ENCODE measurements at regions not wholly inside any gene's neighbourhood (a gene's known extent, or its start where the extent isn't known, plus 50 kb on each side); places are given as distances from the start of the nearest gene placed in this dataset.

DNA sequence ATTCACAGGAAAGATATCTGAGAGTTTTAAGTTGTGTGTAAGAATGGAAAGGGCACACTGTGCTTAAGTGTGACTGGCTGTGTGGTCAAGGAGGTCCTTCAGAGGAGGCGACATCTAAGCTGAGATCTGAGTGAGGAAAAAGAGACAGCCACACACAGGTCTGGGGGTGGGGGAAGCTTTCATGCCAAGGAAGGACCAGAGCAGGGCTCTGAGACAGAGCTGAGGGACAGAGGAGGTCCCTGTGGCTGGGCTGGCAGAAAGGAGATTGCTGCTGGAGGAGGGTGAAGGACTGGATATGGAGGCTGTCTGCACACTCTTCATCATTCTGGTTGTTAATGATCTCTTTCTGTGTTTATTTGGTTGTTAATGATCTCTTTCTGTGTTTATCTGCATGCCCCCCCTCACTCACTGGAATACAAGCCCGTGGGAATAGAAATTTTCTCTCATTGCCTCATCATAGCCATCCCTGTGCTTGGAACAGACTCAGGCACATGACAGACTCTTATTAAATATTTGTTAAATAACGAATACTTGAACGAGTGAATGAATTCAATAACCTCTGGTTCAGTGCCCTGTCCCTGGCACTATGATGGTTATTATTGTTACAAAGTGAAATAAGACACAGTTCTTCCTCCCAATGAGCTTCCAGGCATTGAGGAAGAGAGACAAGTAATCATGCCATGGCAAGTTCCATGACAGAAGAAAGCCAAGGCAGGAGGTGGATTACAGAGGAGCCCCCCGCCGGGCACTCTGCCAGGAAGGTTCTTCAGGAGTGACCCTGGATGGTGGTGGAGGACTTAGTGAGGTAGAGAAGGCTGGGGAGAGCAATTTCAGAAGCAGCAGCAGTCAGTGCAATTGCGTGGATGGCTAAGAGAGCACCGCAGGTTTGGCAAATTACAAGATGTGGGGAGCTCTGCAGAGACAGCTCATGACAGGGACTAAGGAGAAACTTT is 399.4 kb upstream of the HS6ST1 start:
- WGBS, 2 donors (ENCODE audit: low coverage in 1 of 2): 61 to 84% methylated on average over 6 to 8 of the region's 8 CpGs
- no peaks in the 10 kb centered on the region for H3K36me3 ChIP-seq
- no peaks in the 10 kb centered on the region for H3K4me1 ChIP-seq
- no peak overlapping the region for H3K27ac ChIP-seq
- no peak overlapping the region for H3K4me3 ChIP-seq
- H3K9me3 ChIP-seq: no peaks in the 10 kb centered on the region
- H3K27me3 ChIP-seq: peaks cover 17% of the 10 kb centered on the region
- ATAC-seq: no peak
- TF ChIP-seq EP300 (IDR thresholded peaks at IDR 0.05) (no peak), POLR2A (IDR thresholded peaks at IDR 0.05) (no peak), POLR2AphosphoS5 (IDR thresholded peaks at IDR 0.05) (no peak)
- TF ChIP-seq, protein P1, sequence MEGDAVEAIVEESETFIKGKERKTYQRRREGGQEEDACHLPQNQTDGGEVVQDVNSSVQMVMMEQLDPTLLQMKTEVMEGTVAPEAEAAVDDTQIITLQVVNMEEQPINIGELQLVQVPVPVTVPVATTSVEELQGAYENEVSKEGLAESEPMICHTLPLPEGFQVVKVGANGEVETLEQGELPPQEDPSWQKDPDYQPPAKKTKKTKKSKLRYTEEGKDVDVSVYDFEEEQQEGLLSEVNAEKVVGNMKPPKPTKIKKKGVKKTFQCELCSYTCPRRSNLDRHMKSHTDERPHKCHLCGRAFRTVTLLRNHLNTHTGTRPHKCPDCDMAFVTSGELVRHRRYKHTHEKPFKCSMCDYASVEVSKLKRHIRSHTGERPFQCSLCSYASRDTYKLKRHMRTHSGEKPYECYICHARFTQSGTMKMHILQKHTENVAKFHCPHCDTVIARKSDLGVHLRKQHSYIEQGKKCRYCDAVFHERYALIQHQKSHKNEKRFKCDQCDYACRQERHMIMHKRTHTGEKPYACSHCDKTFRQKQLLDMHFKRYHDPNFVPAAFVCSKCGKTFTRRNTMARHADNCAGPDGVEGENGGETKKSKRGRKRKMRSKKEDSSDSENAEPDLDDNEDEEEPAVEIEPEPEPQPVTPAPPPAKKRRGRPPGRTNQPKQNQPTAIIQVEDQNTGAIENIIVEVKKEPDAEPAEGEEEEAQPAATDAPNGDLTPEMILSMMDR (IDR thresholded peaks at IDR 0.05): no peak

DNA sequence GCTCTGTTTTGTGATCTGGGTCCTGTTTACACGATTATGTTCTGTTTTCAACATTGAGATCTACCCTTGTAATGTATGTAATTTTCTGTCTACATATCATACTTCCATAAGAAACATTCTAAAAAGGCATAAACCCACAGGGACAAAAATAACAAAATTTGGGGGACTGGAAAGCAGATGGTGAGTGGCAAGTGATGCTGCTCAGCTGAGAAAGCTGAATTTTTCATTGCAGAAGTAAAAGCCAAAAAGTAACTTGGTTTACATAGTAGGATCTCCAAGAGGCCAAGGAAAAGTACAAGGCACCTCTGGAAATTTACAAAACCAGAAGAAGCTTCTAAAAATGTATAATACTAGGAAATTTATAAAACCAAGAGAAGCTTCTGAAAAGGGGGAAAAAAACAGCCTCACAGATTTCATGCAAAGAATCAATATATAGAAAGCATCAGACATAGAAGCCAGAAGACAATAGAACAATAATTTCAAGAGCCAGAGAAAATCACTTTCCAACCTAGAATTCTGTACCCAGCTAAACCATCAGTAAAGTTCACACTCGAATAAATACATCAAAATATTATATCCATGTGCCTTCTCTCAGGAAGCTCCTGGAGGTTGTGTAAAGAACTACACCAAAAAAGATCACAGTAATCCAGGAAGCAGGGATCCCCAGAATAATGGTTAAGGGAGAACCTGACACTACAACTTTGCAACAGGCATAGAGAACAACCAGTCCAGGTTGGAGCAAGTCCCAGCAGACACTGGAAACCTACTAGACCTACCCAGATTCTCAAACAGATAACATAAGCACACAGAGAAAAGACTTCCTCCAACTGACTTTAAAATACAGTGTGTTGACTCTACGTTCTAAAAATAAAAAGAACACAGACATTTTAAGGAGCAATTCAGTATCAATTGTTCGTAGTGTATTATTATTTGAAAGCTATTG is 401.7 kb upstream of the HS6ST1 start:
- no peak overlapping the region for H3K27ac ChIP-seq
- no peak for ATAC-seq
- 82 to 87% methylated on average over 4 of the region's 4 CpGs for WGBS, 2 donors (ENCODE audit: low coverage in 1 of 2)

DNA sequence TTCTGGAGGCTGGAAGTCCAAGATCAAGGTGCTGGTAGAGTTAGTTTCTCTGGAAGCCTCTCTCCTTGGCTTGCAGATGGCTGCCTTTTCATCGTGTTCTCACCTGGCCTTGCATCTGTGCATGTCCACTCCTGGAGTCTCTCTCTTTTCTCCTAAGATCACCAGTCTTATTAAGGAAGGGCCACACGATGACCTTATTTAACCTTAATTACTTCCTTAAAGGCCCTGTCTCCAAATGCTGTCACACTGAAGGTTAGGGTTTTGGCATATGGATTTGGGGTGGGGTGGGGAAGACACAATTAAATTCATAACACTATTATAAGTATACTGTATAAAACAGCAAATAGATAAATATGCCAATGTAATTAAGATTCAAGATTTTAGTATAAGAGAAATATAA is 402.4 kb upstream of the HS6ST1 start:
- WGBS, 2 donors (ENCODE audit: low coverage in 1 of 2): 84 to 88% methylated on average over 1 to 2 of the region's 2 CpGs
- H3K27me3 ChIP-seq: peaks cover 4% of the 10 kb centered on the region
- H3K4me3 ChIP-seq: no peak overlapping the region
- no peak for ATAC-seq
- H3K4me1 ChIP-seq: no peaks in the 10 kb centered on the region
- TF ChIP-seq POLR2AphosphoS5 (IDR thresholded peaks at IDR 0.05) (no peak), POLR2A (IDR thresholded peaks at IDR 0.05) (no peak), EP300 (IDR thresholded peaks at IDR 0.05) (no peak)
- TF ChIP-seq, protein P1 (IDR thresholded peaks at IDR 0.05): no peak
- no peaks in the 10 kb centered on the region for H3K9me3 ChIP-seq
- no peak overlapping the region for H3K27ac ChIP-seq
- H3K36me3 ChIP-seq: no peaks in the 10 kb centered on the region

More for the DNA sequence above, 401.7 kb upstream of the HS6ST1 start:
- H3K27me3 ChIP-seq: peaks cover 9% of the 10 kb centered on the region
- no peak overlapping the region for H3K4me3 ChIP-seq
- TF ChIP-seq POLR2AphosphoS5 (IDR thresholded peaks at IDR 0.05): no peak
- TF ChIP-seq POLR2A (IDR thresholded peaks at IDR 0.05): no peak
- TF ChIP-seq EP300 (IDR thresholded peaks at IDR 0.05): no peak
- TF ChIP-seq, protein P1 (IDR thresholded peaks at IDR 0.05): no peak
- H3K9me3 ChIP-seq: no peaks in the 10 kb centered on the region
- no peaks in the 10 kb centered on the region for H3K4me1 ChIP-seq
- H3K36me3 ChIP-seq: no peaks in the 10 kb centered on the region

DNA sequence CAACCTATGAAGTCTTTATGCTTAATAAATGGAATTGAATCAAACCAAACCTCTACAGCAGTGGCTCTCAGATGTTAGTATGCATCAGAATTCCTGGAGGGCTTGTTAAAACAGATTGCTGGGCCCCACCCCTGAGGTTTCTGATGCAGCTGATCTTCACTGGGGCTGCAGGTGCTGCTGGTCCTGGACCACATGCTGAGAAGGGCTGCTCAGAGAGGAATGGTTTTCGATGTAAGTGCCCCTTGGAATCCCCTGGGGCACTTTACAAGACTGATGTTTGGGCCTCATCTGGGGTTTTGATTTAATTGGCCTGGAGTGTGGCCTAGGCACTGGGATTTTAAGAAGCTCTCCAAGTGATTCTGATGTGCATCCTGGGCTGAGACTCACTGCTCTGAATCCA is 403.8 kb upstream of the HS6ST1 start:
- WGBS, 2 donors (ENCODE audit: low coverage in 1 of 2): 86% methylated on average over 1 of the region's 1 CpG; no CpG with 5 or more reads in 1 of the 2 donors
- Histone ChIP-seq H3K27me3 (no peaks in the 10 kb centered on the region), H3K27ac (no peak overlapping the region), H3K4me1 (no peaks in the 10 kb centered on the region), H3K4me3 (no peak overlapping the region), H3K9me3 (no peaks in the 10 kb centered on the region), H3K36me3 (no peaks in the 10 kb centered on the region)
- ATAC-seq: no peak
- no peak for TF ChIP-seq POLR2A (IDR thresholded peaks at IDR 0.05)
- TF ChIP-seq, protein P1 (IDR thresholded peaks at IDR 0.05): no peak
- no peak for TF ChIP-seq EP300 (IDR thresholded peaks at IDR 0.05)
- TF ChIP-seq POLR2AphosphoS5 (IDR thresholded peaks at IDR 0.05): no peak

Measured in gastroesophageal sphincter (tissue), 4 donors.